Pons (tissue), 1 donor: ENCODE measurements at regions not wholly inside any gene's neighbourhood (a gene's known extent, or its start where the extent isn't known, plus 50 kb on each side); places are given as distances from the start of the nearest gene placed in this dataset.
"Not testable (repeated sequence)": the region's sequence is repeated elsewhere in the genome, so short reads cannot be mapped to it uniquely, and the experiment has no call there.

Experiments used
- DNase-seq: peaks from one replicate; pipeline ENCODE4 v3.0.0-alpha.2; 2016; ENCODE audit warnings: low spot score

DNA sequence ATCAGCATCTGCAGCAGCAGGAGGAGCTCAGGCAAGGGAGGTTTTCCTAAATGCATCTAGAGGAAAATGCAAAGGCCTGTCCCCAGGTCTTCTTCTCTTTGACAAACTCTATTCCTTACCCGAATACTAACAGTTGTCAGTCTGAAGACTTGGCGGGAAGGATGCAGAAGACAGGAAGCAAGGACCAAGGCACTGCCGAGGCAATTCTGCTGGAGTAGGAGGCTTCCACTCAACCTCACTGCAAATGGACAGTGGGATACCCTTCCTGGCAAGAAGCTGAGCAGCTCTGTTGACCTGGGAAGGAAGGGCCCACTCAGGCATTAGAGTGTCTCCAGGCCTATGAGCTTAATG lies 373.0 kb downstream of the CCSER2 start:
- no peak for DNase-seq

DNA sequence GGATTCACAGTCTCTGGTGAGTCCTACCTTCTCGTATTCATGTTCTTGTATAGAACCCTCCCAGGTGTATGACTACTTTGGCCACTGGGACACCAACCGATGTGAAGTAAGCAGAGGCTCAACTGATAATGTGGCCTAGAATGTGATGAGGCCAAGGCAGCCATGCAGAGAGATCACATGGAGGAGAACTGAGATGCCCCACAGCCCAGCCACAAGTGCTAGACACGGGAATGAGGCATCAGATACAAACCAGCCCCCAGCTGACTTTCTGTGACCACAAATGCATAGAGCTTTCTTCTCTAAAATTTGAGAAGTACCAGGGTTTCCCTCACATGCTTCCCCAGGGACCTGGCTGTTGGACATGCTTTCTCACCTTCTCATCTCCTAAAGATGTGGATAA lies 375.7 kb downstream of the CCSER2 start:
- no peak for DNase-seq

DNA sequence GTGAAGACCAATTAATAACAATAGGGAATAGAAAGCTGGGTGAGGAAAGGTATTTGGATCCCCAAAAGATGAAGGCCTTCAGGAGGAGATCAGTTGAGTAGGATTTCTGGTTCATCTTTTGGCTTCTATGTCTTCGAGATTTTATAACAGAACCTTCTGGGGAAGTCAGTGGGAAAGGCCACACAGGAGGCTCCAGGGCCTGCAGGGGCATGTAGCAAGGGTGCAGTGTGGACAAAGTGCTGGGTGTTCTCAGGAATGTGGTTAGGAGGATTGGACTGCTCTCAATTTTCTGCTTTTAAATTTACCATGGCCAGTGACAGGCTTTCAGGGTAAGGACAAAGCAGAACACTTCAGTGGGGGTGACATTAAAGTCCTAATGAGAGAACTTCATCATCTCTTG lies 378.0 kb downstream of the CCSER2 start:
- no peak for DNase-seq

DNA sequence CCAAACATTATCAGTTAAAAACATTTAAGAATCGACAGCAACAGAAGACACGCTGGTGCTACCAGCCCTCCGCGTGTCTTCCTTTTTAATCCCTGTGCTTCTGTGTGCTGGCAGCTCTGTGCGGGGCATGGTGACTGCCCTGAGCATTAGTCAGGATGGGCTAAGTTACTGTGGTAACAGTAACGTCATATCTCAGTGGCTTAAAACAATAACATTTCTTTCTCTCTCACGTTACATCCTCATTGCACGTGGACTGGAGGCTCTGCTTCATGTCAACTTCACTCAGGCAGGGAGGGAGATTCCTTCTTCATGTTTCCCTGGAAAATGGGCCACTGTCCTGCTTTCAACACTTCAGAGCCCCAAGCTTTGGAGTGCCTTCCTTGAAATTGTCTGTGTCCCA lies 378.5 kb downstream of the CCSER2 start:
- no peak for DNase-seq

DNA sequence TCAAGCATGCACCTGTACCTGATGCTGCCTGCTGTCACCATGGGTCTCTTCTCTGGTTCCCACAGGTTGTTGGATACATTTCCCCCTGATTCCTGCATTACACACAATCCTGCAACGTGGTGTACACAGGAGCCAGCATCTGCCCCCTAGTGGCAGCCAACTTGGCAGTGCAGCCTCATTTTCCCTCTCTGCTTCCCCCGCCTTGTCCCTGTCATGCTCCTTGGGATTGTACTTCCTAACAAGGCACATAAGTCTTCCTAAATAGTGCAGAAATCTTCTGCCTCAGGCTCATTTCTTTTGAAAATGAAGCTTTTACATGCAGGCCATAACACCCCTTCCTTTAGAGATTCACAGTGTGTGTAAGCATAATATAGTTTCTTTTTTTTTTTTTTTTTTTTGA lies 387.5 kb downstream of the CCSER2 start:
- peak; percentile 6 for DNase-seq

DNA sequence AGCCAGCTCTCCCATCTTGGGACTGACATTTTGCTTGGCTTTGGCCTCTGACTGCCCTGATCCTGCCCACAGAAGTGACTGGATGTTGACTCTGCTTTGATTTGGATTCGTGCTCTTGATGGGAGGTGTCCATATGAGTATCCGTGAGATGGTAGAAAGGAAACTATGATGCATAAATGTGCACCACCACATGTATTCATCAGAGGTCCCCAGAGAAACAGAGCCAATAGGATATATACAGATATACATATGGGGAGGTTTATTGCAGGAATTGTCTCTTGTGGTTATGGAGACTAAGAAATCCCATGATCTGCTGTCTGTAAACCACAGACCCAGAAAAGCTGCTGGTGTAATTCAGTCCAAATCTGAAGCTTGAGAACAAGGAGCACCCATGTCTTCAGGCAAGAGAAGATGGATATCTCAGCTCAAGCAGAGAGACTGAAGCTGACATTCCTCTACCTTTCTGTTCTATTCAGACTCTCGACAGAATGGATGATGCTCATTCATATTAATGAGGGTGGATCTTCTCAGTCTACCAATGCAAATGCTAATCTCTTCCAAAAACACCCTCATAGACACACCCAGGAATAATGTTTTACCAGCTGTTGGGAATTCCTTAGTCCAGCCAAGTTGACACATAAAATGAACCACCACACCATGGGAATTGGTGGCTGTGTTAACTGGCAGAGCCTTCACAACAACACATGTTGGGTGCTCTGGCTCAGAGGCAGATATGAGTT lies 390.7 kb downstream of the CCSER2 start:
- no peak for DNase-seq

DNA sequence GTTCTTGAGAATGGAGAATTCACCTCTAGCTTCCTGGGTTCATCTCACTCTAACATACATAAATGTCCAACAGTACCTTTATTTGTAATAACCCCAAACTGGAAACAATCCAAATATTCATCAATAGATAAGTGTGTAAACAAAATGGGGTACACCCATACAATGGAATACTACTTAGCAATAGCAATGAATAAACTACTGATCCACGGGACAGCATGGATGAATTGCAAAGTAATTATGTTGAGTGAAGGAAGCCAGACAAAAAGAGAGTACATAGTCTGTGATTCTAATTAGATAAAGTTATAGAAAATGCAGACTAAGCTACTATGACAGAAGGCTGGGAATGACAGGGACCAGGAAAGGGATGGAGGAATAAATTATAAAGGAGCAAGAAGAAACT lies 391.3 kb downstream of the CCSER2 start:
- DNase-seq: no peak

DNA sequence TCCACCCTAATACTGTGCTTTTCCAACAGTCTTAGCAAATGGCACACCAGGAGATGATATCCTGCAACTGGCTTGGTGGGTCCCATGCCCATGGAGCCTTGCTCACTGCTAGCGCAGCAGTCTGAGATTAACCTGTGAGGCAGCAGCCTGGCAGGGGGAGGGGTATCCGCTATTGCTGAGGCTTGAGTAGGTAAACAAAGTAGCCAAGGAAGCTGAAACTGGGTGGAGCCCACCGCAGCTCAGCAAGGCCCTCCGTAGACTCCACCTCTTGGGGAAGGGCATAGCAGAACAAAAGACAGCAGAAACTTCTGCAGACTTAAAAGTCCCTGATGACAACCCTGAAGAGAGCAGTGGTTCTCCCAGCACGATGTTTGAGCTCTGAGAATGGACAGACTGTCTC lies 399.0 kb downstream of the CCSER2 start:
- DNase-seq: no peak

DNA sequence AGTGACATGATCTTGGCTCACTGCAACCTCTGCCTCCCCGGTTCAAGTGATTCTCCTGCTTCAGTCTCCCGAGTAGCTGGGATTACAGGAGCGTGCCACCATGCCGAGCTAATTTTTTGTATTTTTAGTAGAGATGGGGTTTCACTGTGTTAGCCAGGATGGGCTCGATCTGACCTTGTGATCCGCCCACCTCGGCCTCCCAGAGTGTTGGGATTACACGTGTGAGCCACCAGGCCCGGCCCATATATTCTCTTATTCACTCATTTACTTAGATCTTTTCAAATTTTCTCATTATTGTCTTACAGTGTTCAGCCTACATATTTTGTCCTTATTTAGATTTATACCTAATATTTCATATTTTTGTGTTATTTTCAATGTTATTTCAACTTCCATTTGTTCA lies 410.7 kb downstream of the CCSER2 start:
- not testable (repeated sequence) for DNase-seq

DNA sequence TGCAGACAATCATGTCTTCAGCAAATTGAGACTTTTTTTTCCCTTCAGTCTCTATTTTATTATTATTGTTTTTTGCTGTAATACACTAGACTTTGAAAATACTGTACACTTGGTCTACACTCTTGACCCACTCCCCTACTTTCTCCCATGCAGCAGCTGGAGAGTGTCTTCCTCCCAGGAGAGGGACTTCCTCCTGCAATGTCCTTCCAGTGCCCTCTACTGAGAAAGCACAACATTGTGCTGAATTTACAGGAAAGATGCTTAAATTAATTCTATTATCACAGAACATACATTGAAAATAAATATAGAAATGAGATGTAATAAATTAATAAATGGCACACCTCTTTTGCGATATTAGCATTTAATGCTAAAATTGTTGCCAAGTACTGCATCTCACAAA lies 411.3 kb downstream of the CCSER2 start:
- no peak for DNase-seq

DNA sequence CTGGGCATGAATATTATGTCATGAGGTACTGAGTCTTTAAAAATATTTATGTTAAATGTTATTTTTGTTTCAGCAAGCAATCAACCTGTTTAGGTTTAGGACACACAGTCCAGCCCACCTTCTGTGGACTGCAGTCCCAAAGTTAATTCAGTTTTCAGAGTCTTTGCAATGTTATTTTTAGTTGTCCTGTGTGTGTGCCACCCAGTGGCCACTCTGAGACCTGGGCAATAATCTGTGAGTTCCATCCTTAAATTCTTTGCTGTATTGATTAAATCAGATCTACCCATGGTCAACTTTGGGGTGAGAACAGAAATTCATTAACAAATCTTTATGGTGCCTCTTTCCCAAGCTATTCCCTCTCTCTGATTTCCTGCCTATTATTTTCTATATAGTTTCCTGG lies 415.1 kb downstream of the CCSER2 start:
- no peak for DNase-seq

DNA sequence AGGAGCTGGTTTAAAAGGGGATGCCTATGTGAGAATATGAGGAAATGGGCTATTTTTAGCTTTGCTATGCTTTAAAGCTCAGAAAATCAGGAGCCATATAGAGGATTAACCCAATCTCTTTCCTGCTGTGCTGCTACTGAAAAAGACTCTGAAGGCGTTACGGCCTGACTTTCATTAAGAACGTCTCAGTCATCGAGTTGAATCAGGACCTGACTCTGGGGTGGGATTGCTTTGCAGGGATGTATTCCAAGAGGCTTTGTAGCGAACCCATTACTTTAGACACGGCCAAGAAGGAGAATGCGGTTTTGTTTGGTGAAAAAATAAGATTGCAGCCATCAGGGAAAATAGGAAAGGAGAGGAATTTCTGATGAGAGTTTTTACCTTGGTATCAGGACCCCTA lies 426.9 kb downstream of the CCSER2 start:
- no peak for DNase-seq

DNA sequence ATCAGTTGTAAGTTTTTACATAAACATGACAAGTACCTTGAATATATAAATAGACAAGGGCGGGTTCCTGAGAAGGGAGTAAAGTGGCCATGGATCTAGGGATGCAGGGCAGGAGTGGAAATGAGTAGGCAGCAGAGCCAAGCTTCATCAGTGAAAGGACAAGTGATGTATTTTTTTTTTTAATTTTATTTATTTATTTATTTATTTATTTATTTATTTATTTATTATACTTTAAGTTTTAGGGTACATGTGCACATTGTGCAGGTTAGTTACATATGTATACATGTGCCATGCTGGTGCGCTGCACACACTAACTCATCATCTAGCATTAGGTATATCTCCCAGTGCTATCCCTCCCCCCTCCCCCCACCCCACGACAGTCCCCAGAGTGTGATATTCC lies 428.3 kb downstream of the CCSER2 start:
- DNase-seq: not testable (repeated sequence)

DNA sequence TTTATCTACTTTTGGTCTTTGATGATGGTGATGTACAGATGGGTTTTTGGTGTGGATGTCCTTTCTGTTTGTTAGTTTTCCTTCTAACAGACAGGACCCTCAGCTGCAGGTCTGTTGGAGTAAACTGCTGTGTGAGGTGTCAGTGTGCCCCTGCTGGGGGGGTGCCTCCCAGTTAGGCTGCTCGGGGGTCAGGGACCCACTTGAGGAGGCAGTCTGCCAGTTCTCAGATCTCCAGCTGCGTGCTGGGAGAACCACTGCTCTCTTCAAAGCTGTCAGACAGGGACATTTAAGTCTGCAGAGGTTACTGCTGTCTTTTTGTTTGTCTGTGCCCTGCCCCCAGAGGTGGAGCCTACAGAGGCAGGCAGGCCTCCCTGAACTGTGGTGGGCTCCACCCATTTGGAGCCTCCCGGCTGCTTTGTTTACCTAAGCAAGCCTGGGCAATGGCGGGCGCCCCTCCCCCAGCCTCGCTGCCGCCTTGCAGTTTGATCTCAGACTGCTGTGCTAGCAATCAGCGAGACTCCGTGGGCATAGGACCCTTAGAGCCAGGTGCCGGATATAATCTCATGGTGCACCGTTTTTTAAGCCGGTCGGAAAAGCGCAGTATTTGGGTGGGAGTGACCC lies 433.7 kb downstream of the CCSER2 start:
- DNase-seq: not testable (repeated sequence)

DNA sequence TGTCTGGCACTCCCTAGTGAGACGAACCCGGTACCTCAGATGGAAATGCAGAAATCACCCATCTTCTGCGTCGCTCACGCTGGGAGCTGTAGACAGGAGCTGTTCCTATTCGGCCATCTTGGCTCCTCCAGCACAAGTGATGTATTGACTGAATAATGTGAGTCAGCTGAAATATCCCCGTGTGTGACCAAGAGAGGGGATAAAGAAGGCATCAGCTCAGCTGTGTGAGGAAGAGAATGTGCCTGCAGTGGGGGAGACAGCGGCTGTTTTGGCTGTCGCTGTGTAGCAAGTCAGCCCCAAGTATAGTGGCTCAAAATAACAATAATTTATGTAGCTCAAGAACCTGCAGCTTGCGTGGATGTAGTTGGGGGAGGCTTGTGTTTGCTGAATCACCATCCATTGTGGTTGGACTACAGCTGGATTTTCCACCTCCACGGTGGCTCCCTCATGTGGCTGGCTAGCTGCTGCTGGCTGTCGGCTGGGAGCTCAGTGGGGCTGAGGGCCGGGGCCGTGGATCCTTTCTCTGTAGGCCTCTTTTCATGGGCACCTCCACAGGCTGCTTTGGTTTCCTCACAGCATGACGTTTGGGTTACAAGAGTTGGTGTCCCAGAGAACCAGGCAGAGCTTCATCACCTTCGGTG lies 434.5 kb downstream of the CCSER2 start:
- no peak for DNase-seq

DNA sequence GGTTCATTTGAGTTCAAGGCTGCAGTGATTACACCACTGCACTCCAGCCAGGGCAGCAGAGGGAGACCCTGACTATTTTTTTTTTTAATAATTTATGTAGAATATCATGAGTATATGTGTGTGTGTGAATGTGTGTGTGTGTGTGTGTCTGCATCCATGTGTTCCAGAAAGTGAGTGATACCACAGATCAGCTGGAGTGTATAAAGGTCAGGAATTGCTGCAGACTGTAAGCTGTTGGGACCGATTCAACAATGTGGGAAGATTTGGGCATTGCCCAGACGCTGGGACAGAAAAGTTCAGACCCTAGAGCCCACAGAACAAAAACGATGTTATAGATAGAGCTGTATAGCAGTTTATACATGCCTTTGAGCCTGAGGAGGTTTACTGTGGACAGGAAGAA lies 435.6 kb downstream of the CCSER2 start:
- DNase-seq: no peak

DNA sequence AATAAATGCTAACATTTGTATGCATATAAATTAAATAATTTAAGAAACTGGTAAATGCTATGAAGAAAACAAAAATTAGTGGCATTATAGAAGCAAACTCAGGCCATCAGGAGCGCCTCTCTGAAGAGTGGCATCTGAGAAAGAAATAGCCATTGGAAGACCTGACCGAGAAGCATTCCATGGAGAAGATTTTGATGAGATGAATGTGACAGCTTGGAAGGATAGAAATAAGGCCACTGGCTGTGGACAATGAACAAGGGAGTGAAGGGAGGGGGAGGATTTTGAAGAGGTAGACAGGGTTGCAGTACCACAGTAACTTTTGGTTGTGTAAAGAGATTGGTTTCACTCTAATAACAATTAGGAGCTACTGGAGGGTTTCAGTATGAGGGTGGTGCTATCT lies 436.7 kb downstream of the CCSER2 start:
- DNase-seq: no peak

DNA sequence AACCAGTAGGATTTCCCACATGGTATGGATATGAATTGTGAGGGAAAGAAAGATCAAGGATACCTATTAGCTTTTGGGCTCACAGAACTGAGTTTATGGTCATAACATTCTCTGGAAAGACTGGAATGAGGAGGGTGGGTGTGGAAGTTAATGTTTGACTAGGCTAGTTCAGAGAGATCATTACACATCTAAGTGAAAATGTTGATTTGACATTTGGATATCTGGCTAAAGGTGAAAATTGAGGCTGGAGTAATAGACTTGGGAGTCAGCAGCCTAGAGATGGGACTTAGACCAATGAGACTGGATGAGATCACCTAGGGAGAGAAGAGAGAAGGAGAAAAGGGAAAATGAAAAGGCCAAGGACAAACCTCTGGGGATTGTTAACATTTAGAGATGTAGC lies 437.3 kb downstream of the CCSER2 start:
- no peak for DNase-seq

DNA sequence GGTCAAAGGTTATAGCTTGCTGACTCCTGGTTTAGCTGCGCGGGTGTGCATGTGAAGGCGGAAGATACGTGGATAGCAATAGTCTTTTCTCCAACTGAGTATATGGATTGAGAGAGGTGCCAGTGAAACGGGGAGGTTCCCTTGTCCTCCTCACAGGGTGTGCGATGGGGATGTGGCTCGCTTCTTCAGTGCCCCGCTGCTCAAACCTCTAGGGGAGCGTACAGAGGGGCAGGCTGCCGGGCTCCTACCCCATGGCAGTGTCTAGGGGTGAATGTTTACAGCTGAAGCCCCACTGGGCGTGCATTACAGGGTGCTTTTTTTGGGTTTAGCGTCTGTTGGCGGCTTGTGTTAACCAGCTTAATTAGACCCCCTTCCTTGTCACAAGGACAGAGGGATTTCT lies 438.5 kb downstream of the CCSER2 start:
- no peak for DNase-seq

DNA sequence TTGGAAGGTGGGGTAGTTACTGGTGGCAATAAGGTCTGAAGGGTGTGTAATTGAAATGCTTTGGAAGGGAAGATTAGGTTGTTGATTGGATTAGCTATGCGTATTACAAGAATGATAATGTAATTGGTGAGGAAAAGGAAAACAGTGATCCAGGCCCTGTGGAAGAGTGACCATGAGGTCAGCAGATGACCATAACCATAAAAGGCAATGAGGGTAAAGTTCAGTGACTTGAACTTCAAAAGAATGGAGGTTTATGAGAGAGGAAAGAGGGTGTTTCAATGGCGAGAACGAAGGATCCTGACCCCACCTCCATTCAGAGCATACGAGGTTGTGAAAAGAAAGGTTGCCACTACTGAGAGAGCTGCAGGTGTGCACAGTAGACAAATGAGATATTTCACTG lies 439.7 kb downstream of the CCSER2 start:
- no peak for DNase-seq

DNA sequence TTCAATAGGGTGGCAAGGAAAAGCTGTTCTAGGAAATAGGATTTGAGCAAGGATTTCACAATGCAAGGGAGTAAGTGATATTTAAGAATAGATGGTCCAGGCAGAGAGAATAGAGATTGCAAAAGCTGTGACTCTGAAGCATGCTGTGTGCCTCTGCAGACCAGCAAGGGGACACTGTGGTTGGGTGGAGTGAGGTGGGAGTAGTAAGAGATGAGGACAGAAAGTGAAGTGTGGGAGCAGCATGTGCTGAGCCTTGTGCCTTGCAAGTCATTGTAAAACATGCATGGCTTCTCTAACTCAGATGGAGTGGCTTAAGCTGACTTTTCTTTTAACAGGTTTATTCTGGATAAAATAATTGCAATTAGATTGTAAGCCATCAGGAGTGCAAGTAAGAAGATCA lies 442.4 kb downstream of the CCSER2 start:
- no peak for DNase-seq

DNA sequence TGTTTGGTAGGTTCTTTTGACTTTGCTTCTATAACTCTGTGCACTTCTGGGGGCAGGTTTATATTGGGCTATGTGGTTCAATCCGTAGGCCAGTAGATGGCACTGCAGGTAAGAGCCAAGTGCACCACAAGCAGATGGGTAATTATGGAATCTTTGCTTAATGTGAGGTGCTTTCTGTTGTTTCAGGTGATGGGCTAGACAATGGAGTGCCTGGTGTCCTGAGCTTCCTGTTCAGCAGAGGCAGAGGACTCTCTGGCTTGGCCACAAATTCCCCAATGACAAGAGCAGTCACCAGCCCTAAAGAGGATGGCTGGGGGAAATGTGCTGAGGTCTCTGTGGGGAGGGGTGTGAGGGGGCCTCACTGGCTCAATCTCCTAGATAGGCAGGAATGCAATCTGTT lies 455.0 kb downstream of the CCSER2 start:
- peak; percentile 28 for DNase-seq

DNA sequence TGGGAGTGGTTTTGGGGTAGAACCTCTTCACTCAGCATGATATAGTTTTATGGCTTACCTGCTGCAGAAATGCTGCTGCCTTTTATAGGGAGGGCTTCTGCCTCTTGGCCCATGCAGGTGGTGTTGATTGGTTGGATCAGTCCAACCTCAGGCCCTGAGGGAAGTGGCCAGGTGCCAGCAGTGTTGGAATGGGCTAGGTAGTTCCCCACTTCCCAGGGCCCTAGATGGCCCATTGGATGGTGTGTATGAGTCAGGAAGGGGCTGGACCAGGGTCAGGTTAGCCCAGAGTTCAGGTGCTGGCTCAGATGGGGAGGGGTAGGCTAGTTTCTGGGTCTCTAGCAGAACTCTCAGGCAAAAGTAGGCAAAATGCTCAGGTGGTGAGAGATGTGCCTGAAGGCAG lies 455.5 kb downstream of the CCSER2 start:
- no peak for DNase-seq

DNA sequence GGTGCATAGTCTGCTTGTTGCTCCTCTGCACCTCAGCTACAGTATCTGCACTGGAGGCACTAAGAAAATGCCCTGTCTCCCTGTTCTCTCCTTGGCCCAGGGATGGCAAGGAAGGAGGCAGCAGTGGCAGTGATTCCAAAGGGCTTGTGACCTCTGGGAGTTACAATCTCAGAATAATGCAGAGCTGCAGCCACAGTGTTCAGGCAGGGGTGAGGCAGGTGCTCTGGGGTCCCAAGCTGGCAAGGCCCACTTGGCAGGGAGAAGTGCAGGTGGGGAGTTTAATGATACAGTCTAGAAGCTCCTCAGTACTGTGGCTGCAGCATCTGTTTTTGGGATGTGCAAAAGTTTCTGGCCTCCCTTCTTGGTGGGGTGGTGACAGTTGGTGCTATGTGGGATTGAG lies 456.4 kb downstream of the CCSER2 start:
- no peak for DNase-seq
